K562 (cell line): ENCODE measurements at regions not wholly inside any gene's neighbourhood (a gene's known extent, or its start where the extent isn't known, plus 50 kb on each side); places are given as distances from the start of the nearest gene placed in this dataset.

Source experiments
- ATAC-seq: fragments of 200-7000 bp; cut with Tn5 transposase; 3 replicates; pipeline ENCODE4 v1.9.1; 2020; ENCODE audit warnings: moderate library complexity
- BruUV-seq: library from RNA; stranded (reverse); fragments of 400-500 nt; replicated peaks from 2 replicates; lab custom pipeline; 2021; lab: Mats Ljungman, UMichigan
- CTCF ChIA-PET: fragments of 300-600 bp; formaldehyde crosslinking; extraction: SDS; loops from one replicate; lab custom pipeline; 2021; ENCODE audit warnings: low intra/inter-chr PET ratio; lab: Yijun Ruan, JAX
- POLR2A ChIA-PET: fragments of 300-600, 350-650 bp; sonication (Branson Sonifier 250); formaldehyde crosslinking; extraction: SDS; loops from one replicate; lab custom pipeline; 2021; ENCODE audit warnings: antibody characterized with exemption, inconsistent platforms; lab: Yijun Ruan, JAX
- DNase-seq, 4 experiments: peaks; one replicate each; pipeline versions ENCODE4 v3.0.0 to v3.0.0-alpha.2; 2011 to 2018; ENCODE audit warnings: low spot score in 3 of 4, mixed read lengths in 3 of 4; ENCODE audit errors: extremely low read depth in 1 of 4
- FAIRE-seq: peaks from 2 replicates; lab custom pipeline; 2011; peaks lifted over from hg19 to GRCh38; lab: Jason Lieb, UNC
- H2AFZ ChIP-seq: 2 replicates; pipeline ENCODE4 v1.6.0; 2011; ENCODE audit warnings: low read depth, low read length, control low read depth, inconsistent platforms
- H3K27ac ChIP-seq: fragments of 200-600 bp; 3 replicates; pipeline ENCODE4 v1.8.0; 2011; ENCODE audit warnings: low read depth, mild to moderate bottlenecking, control low read depth, inconsistent platforms, low read length, moderate library complexity, mixed read lengths; ENCODE audit errors: extremely low read depth
- H3K27me3 ChIP-seq, 2 experiments: fragments of 300-600 bp in 1 of 2; 2 replicates in 1 of 2; 3 replicates in 1 of 2; pipeline versions ENCODE4 v1.6.0 to v1.8.0; 2011; ENCODE audit warnings: inconsistent platforms in 2 of 2, low read length in 2 of 2, mild to moderate bottlenecking in 1 of 2, mixed read lengths in 1 of 2, moderate library complexity in 1 of 2; ENCODE audit not compliant: control insufficient read depth in 2 of 2, insufficient read depth in 2 of 2
- H3K36me3 ChIP-seq: fragments of 300-600 bp; 3 replicates; pipeline ENCODE4 v1.8.0; 2011; ENCODE audit warnings: mild to moderate bottlenecking, low read length, inconsistent platforms; ENCODE audit not compliant: control insufficient read depth, insufficient read depth
- H3K4me1 ChIP-seq, 2 experiments: fragments of 200-600 bp in 1 of 2; replicated peaks in 1 of 2; 2 replicates in 1 of 2; 3 replicates in 1 of 2; pipeline versions ENCODE4 v1.5.1 to v1.8.0; 2011; ENCODE audit warnings: inconsistent platforms in 2 of 2, low read length in 2 of 2, mild to moderate bottlenecking in 1 of 2, mixed read lengths in 1 of 2, moderate library complexity in 1 of 2; ENCODE audit not compliant: control insufficient read depth in 2 of 2, insufficient read depth in 2 of 2
- H3K4me2 ChIP-seq: 2 replicates; pipeline ENCODE4 v1.6.1; 2011; ENCODE audit warnings: low read length, control low read depth, inconsistent platforms, mixed read lengths; ENCODE audit not compliant: insufficient read depth
- H3K4me3 ChIP-seq: fragments of 200-600 bp; sonication (generic), shearing (Covaris generic); 2 replicates; pipeline ENCODE4 v1.5.1; 2016; ENCODE audit warnings: control low read depth, inconsistent platforms
- H3K79me2 ChIP-seq: fragments of 200-600 bp; 3 replicates; pipeline ENCODE4 v1.8.0; 2011; ENCODE audit warnings: low read length, inconsistent platforms; ENCODE audit not compliant: control insufficient read depth, insufficient read depth
- H3K9ac ChIP-seq, 2 experiments: 2 replicates each; pipeline versions ENCODE4 v1.6.0 to v1.6.1; 2011; ENCODE audit warnings: low read depth in 2 of 2, low read length in 2 of 2, control low read depth in 1 of 2, inconsistent platforms in 1 of 2, mild to moderate bottlenecking in 1 of 2, mixed read lengths in 1 of 2; ENCODE audit not compliant: insufficient read depth in 1 of 2
- H3K9me1 ChIP-seq: one replicate; pipeline ENCODE4 v1.6.0; 2011; ENCODE audit warnings: inconsistent platforms, mild to moderate bottlenecking, low read length, moderate library complexity; ENCODE audit not compliant: control insufficient read depth, insufficient read depth
- H3K9me3 ChIP-seq: replicated peaks from 2 replicates; pipeline ENCODE4 v1.5.1; 2011; ENCODE audit warnings: low read depth, low read length, inconsistent platforms; ENCODE audit not compliant: control insufficient read depth, insufficient read depth
- H4K20me1 ChIP-seq: replicated peaks from 2 replicates; pipeline ENCODE4 v1.6.1; 2011; ENCODE audit warnings: low read length, inconsistent platforms, mixed read lengths; ENCODE audit not compliant: control insufficient read depth, insufficient read depth
- ARID1B ChIP-seq: fragments of 450-650 bp; IDR thresholded peaks from 2 replicates; pipeline ENCODE4 v1.6.1; 2016; ENCODE audit warnings: antibody characterized with exemption, mild to moderate bottlenecking, inconsistent platforms
- DACH1 ChIP-seq: fragments of 450-650 bp; IDR thresholded peaks from 2 replicates; pipeline ENCODE4 v1.6.1; 2018; ENCODE audit not compliant: partially characterized antibody
- HIVEP1 ChIP-seq: fragments of 250-450 bp; sonication (Bioruptor Pico); IDR thresholded peaks from 2 replicates; pipeline ENCODE4 v1.4.0; 2020; ENCODE audit warnings: mild to moderate bottlenecking
- MYNN ChIP-seq, 2 experiments: sonication (generic); formaldehyde crosslinking in 1 of 2; IDR thresholded peaks; 2 replicates each; pipeline versions ENCODE4 v1.5.0 to v1.6.1; 2016 to 2020; ENCODE audit warnings: antibody characterized with exemption in 1 of 2, missing genetic modification reagents in 1 of 2
- PTBP1 ChIP-seq: fragments of 200-400 bp; formaldehyde crosslinking; IDR thresholded peaks from 2 replicates; pipeline ENCODE4 v1.6.1; 2017; ENCODE audit warnings: low read depth, low read length
- RBM17 ChIP-seq: fragments of 200-400 bp; formaldehyde crosslinking; IDR thresholded peaks from 2 replicates; pipeline ENCODE4 v1.6.1; 2017; ENCODE audit warnings: low read depth, mild to moderate bottlenecking, low read length, borderline replicate concordance
- SREBF1 ChIP-seq: fragments of 150-350 bp; IDR thresholded peaks from 2 replicates; pipeline ENCODE4 v1.6.1; 2014; ENCODE audit warnings: antibody characterized with exemption, low read depth, low read length, borderline replicate concordance
- TBP ChIP-seq: optimal IDR thresholded peaks from 2 replicates; pipeline ENCODE3; 2011; ENCODE audit warnings: low read depth, low read length, improper control_type of control experiment
- ZNF175 ChIP-seq: fragments of 200-800 bp; sonication (Bioruptor generic); IDR thresholded peaks from 2 replicates; pipeline ENCODE4 v1.6.1; 2016; ENCODE audit warnings: low read depth, mild to moderate bottlenecking, missing genetic modification characterization, missing compliant biosample characterization
- WGBS: fragments of 100-300 bp; shearing (Covaris generic); methylation state at CpG from one replicate; pipeline ENCODE4 v1.1.6; 2016; ENCODE audit warnings: low coverage, mixed read lengths; ENCODE audit not compliant: insufficient coverage; ENCODE audit errors: missing lambda C conversion rate; 5-methylcytosine and 5-hydroxymethylcytosine counted together
- in situ Hi-C: fragments of 300-500 bp; cut with MboI; formaldehyde crosslinking; loops from 4 replicates; pipeline ENCODE4 v1.15.0; 2018; ENCODE audit warnings: inconsistent platforms, mixed read lengths
- intact Hi-C: fragments of 100-400 bp; cut with micrococcal nuclease; formaldehyde crosslinking; loops from 2 replicates; pipeline ENCODE4 v1.14.2; 2022

- CTCF ChIA-PET = no interaction called here
- Histone ChIP-seq H3K27ac (no peak overlapping the region), H4K20me1 (no peaks in the 10 kb centered on the region), H3K4me2 (no peak overlapping the region), H3K4me3 (no peak overlapping the region), H3K4me1 (no peaks in the 10 kb centered on the region), H3K9me1 (no peaks in the 10 kb centered on the region), H3K9me3 (no peaks in the 10 kb centered on the region), H3K36me3 (no peaks in the 10 kb centered on the region), H3K79me2 (no peaks in the 10 kb centered on the region), H2AFZ (no peak overlapping the region), H3K9ac (no peak overlapping the region), H3K27me3 (no peaks in the 10 kb centered on the region; a peak in 1 of 5 replicates)
- FAIRE-seq (no peak), DNase-seq (no peak), ATAC-seq (no peak)
- in situ Hi-C loops = no loop called here
- BruUV-seq = no TSS peak
- 1% methylated on average over 10 of the region's 13 CpGs for WGBS
- intact Hi-C loops = no loop called here
- no peak for TF ChIP-seq MYNN (IDR thresholded peaks at IDR 0.05)
- no peak for TF ChIP-seq MYNN (CRISPR knock-in tag; IDR thresholded peaks at IDR 0.05)
- TF ChIP-seq TBP = no peak
- no peak for TF ChIP-seq ARID1B
- TF ChIP-seq ZNF175 (CRISPR knock-in tag) = no peak
- TF ChIP-seq RBM17 = no peak
- TF ChIP-seq PTBP1 = no peak
- no peak for TF ChIP-seq HIVEP1 (CRISPR knock-in tag)
- TF ChIP-seq DACH1 = no peak
- TF ChIP-seq SREBF1 = no peak
- POLR2A ChIA-PET = interaction anchor here (0.5 to 0.7 kb wide), 2 partner anchors 8 to 415 kb away, joined by 3 to 4 read pairs; no protein-coding TSS in a partner anchor
Observed at GRCh38 chr2:234438305-234438977, 58.4 kb downstream of the ARL4C start.
